Stimulated activated CD4-positive, alpha-beta T cell treated with anti-CD3 and anti-CD28 coated beads, Interleukin-4, amount 100 ng/mL, for 24 hours (primary cell): ENCODE measurements at regions not wholly inside any gene's neighbourhood (a gene's known extent, or its start where the extent isn't known, plus 50 kb on each side); places are given as distances from the start of the nearest gene placed in this dataset.
"Not testable (repeated sequence)": the region's sequence is repeated elsewhere in the genome, so short reads cannot be mapped to it uniquely, and the experiment has no call there.

Experiments
- DNase-seq: peaks from one replicate; pipeline ENCODE4 v3.0.0-alpha.2; 2020

GRCh38 chr1:115452600-115453329, 114.7 kb upstream of the NGF start:
- no peak for DNase-seq

- DNase-seq: no peak
Observed at GRCh38 chr1:115450501-115451040, 112.5 kb upstream of the NGF start.

- DNase-seq: no peak
Observed at GRCh38 chr1:115448282-115449044, 110.4 kb upstream of the NGF start.

- DNase-seq: no peak
Observed at GRCh38 chr1:115447672-115448071, 109.6 kb upstream of the NGF start.

- no peak for DNase-seq
Observed at GRCh38 chr1:115445090-115445489, 107.0 kb upstream of the NGF start.

GRCh38 chr1:115440733-115441132, 102.7 kb upstream of the NGF start:
- DNase-seq: no peak

GRCh38 chr1:115439520-115439919, 101.5 kb upstream of the NGF start:
- not testable (repeated sequence) for DNase-seq

GRCh38 chr1:115437196-115437595, 99.1 kb upstream of the NGF start:
- DNase-seq: no peak

GRCh38 chr1:115436596-115436995, 98.5 kb upstream of the NGF start:
- DNase-seq: no peak

- no peak for DNase-seq
Observed at GRCh38 chr1:115433483-115433882, 95.4 kb upstream of the NGF start.

- DNase-seq: no peak
Observed at GRCh38 chr1:115432061-115432460, 94.0 kb upstream of the NGF start.

GRCh38 chr1:115430441-115431158, 92.6 kb upstream of the NGF start:
- DNase-seq: no peak

GRCh38 chr1:115429884-115430283, 91.8 kb upstream of the NGF start:
- DNase-seq: no peak

- DNase-seq: no peak
Observed at GRCh38 chr1:115429241-115429640, 91.2 kb upstream of the NGF start.

- DNase-seq: no peak
Observed at GRCh38 chr1:115428676-115429075, 90.6 kb upstream of the NGF start.

- DNase-seq: no peak
Observed at GRCh38 chr1:115428256-115428655, 90.2 kb upstream of the NGF start.

GRCh38 chr1:115426956-115427355, 88.9 kb upstream of the NGF start:
- no peak for DNase-seq

- no peak for DNase-seq
Observed at GRCh38 chr1:115426231-115426771, 88.3 kb upstream of the NGF start.

- DNase-seq: no peak
Observed at GRCh38 chr1:115425442-115425841, 87.4 kb upstream of the NGF start.

GRCh38 chr1:115423776-115424175, 85.7 kb upstream of the NGF start:
- DNase-seq: no peak

- no peak for DNase-seq
Observed at GRCh38 chr1:115419571-115419970, 81.5 kb upstream of the NGF start.

- DNase-seq: no peak
Observed at GRCh38 chr1:115413621-115414020, 75.6 kb upstream of the NGF start.

GRCh38 chr1:115413208-115413607, 75.2 kb upstream of the NGF start:
- no peak for DNase-seq
